ENCODE measurements at regions not wholly inside any gene's neighbourhood (a gene's known extent, or its start where the extent isn't known, plus 50 kb on each side); places are given as distances from the start of the nearest gene placed in this dataset.

DNA sequence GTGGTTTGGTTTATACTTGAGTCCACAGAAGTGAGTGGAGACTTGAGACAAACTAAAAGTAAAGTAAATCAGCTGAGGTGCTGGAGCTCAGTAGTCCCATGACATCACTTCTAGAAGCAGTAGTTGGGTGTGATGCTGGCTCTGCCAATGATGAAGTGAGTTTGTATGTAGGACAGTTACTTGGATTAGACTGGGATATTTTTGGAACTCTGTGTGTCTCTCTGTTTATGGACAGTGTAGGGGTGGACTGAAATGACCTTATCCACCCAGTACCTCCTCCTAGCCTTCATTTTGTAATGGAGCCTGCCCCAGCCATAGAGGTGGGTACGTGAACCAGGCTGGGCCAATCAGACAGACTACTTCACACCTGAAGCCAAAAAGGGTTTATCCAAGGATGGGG, 52.2 kb downstream of the POLR1D start:
- FAIRE-seq, result no peak
- DNase-seq (ENCODE audit: insufficient read length, low spot score), result no peak
- no peak for TF ChIP-seq POLR2A (IDR thresholded peaks at IDR 0.05; ENCODE audit: low read depth, low read length)

- DNase-seq (ENCODE audit: insufficient read length, low spot score), result no peak
- FAIRE-seq, result no peak
- TF ChIP-seq POLR2A (IDR thresholded peaks at IDR 0.05; ENCODE audit: low read depth, low read length), result no peak
Measured at GRCh38 chr13:27678306-27679040, 56.8 kb downstream of the POLR1D start.

- TF ChIP-seq POLR2A (IDR thresholded peaks at IDR 0.05; ENCODE audit: low read depth, low read length), result no peak
- FAIRE-seq, result no peak
- DNase-seq (ENCODE audit: insufficient read length, low spot score), result no peak
Measured at GRCh38 chr13:27679396-27679795, 57.7 kb downstream of the POLR1D start.

DNA sequence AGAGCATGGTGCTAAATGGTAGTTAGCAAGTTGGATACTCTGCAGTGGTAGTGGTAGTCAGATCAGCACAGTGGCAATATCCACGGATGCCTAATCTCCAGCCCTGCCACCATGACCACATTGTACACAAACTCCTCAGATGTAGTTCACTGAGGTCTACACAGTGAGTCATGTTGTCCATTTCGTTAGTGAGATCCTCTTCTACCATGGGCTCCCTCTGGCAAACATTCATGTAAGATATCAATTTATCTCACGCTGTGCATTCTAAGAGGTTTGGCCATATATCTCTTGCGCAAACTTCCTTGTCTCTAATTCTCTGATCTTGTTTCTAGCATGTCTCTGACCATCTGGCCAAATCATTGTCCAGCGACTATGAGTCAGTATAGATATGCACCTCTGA, 58.2 kb downstream of the POLR1D start:
- no peak for FAIRE-seq
- TF ChIP-seq POLR2A (IDR thresholded peaks at IDR 0.05; ENCODE audit: low read depth, low read length), result no peak
- no peak for DNase-seq (ENCODE audit: insufficient read length, low spot score)

DNA sequence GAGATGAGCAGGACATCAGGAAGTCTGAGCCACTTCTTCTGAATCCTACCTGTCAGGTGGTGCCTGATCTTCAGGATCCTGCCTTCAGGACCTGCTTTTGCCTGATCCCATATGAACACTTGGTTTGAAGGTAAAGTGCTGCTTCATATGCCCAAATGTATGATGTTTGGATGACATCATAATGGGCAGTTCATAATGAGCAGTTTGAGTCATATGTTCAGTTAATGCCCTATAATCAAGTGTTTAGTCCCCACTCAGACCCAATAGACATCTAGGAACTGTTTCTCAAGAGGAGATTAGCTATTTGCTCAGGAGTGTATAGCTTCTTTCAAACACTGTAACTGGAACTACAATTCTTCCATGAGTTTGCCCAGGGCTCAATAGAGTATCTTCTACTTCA, 58.8 kb downstream of the POLR1D start:
- TF ChIP-seq POLR2A (IDR thresholded peaks at IDR 0.05; ENCODE audit: low read depth, low read length), result no peak
- FAIRE-seq (no peak), DNase-seq (ENCODE audit: insufficient read length, low spot score) (no peak)

- DNase-seq (ENCODE audit: insufficient read length, low spot score) (no peak), FAIRE-seq (no peak)
- TF ChIP-seq POLR2A (IDR thresholded peaks at IDR 0.05; ENCODE audit: low read depth, low read length), result no peak
Measured at GRCh38 chr13:27691207-27691606, 69.5 kb downstream of the POLR1D start.

GRCh38 chr13:27696731-27697130, 75.0 kb downstream of the POLR1D start:
- no peak for TF ChIP-seq POLR2A (IDR thresholded peaks at IDR 0.05; ENCODE audit: low read depth, low read length)
- DNase-seq (ENCODE audit: insufficient read length, low spot score) (no peak), FAIRE-seq (no peak)

- FAIRE-seq (no peak), DNase-seq (ENCODE audit: insufficient read length, low spot score) (no peak)
- TF ChIP-seq POLR2A (IDR thresholded peaks at IDR 0.05; ENCODE audit: low read depth, low read length), result no peak
Measured at GRCh38 chr13:27699952-27700351, 78.3 kb downstream of the POLR1D start.

- DNase-seq (ENCODE audit: insufficient read length, low spot score), result no peak
- no peak for TF ChIP-seq POLR2A (IDR thresholded peaks at IDR 0.05; ENCODE audit: low read depth, low read length)
- no peak for FAIRE-seq
Measured at GRCh38 chr13:27704681-27705080, 83.0 kb downstream of the POLR1D start.

DNA sequence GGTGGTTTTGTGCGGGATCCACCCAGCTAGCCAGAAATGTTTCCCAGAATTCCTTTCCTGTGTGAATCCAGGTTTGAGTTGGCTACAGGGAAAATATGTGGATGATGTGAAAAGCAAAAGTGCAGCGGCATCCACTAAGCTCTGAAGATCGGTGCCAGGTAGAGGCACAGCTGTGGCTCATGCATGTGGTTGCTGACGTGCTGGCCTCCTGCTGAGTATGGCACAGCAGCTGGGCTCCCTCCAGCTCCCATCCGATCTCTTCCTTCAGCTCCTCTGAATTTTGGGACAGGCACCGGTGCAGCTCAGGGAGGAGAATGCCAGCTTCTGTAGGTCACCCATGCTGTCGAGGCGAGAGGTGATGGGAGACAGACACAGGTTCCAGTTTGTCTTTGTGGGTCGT, 84.0 kb upstream of the GSX1 start:
- no peak for TF ChIP-seq POLR2A (IDR thresholded peaks at IDR 0.05; ENCODE audit: low read depth, low read length)
- FAIRE-seq (no peak), DNase-seq (ENCODE audit: insufficient read length, low spot score) (peak; percentile 5)

DNA sequence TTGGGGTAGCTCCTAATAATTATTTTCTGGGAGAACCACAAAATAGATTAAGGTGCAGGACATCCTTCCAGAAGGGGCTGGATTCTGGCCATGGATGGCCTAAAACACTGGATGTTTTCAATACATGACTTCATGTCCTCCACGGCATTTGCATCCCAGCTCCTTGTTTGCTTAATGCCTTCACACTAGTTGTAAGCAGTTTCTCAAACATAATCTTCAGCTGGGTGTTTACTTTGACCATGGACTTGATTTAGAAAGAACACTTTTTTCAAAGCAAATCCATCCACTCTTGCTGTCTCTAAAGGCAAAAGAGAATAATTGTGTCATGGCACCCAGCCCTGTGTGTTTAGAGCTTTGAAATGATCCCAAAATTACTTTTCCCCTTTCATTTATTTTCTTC, 82.5 kb upstream of the GSX1 start:
- TF ChIP-seq POLR2A (IDR thresholded peaks at IDR 0.05; ENCODE audit: low read depth, low read length), result no peak
- FAIRE-seq (no peak), DNase-seq (ENCODE audit: insufficient read length, low spot score) (no peak)

GRCh38 chr13:27712421-27712820, 79.9 kb upstream of the GSX1 start:
- no peak for DNase-seq (ENCODE audit: insufficient read length, low spot score)
- no peak for FAIRE-seq
- TF ChIP-seq POLR2A (IDR thresholded peaks at IDR 0.05; ENCODE audit: low read depth, low read length), result no peak

DNA sequence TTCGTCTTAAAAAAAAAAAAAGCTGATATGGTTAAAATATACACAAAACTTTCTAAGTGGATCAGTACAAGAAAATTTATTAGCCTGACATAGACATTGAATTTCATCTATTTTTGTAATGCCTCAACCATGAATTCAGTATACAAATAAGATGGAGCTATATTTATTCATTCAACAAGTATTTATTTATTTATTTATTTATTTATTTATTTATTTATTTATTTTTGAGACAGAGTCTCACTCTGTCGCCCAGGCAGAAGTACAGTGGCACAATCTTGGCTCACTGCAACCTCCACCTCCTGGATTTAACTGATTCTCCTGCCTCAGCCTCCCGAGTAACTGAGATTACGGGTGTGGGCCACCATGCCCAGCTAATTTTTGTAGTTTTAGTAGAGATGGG, 78.5 kb upstream of the GSX1 start:
- no peak for TF ChIP-seq POLR2A (IDR thresholded peaks at IDR 0.05; ENCODE audit: low read depth, low read length)
- FAIRE-seq (no peak), DNase-seq (ENCODE audit: insufficient read length, low spot score) (no peak)

GRCh38 chr13:27721681-27722080, 70.6 kb upstream of the GSX1 start:
- no peak for TF ChIP-seq POLR2A (IDR thresholded peaks at IDR 0.05; ENCODE audit: low read depth, low read length)
- DNase-seq (ENCODE audit: insufficient read length, low spot score) (no peak), FAIRE-seq (no peak)

DNA sequence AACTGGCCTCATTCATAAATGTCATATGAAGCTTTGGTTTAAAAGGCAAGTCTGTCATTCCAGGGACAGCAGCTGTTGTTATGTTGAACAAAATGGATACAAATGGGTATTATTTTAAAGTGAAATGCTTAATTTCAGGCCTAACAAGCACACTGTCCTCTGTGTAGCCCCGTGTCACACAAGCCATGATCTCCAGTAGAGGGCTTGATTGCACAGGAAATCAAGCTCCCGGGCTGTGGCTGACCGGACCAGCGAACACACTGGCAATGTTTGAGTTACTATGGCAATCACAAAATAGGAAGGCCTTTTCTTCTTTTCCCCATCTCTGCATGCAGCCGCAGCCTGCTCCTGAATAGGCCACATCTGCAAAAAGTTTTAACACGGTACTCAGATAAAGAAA, 64.0 kb upstream of the GSX1 start:
- FAIRE-seq (no peak), DNase-seq (ENCODE audit: insufficient read length, low spot score) (no peak)
- no peak for TF ChIP-seq POLR2A (IDR thresholded peaks at IDR 0.05; ENCODE audit: low read depth, low read length)

GRCh38 chr13:27730191-27730590, 62.1 kb upstream of the GSX1 start:
- TF ChIP-seq POLR2A (IDR thresholded peaks at IDR 0.05; ENCODE audit: low read depth, low read length), result no peak
- DNase-seq (ENCODE audit: insufficient read length, low spot score), result no peak
- no peak for FAIRE-seq

All from H54 (cell line).